Activated naive CD8-positive, alpha-beta T cell treated with anti-CD3 and anti-CD28 coated beads, Interleukin-2, amount 50 U/mL, for 24 hours (primary cell): ENCODE measurements at regions not wholly inside any gene's neighbourhood (a gene's known extent, or its start where the extent isn't known, plus 50 kb on each side); places are given as distances from the start of the nearest gene placed in this dataset.
"Not testable (repeated sequence)": the region's sequence is repeated elsewhere in the genome, so short reads cannot be mapped to it uniquely, and the experiment has no call there.

Experiments used
- ATAC-seq: fragments of 150-1000 bp; cut with Tn5 transposase; one replicate; pipeline ENCODE4 v1.10.0; 2021
- DNase-seq: peaks from one replicate; pipeline ENCODE4 v3.0.0; 2021
- H3K27ac Mint-ChIP-seq: one replicate; pipeline ENCODE4 v1.8.0; 2021; ENCODE audit warnings: mild to moderate bottlenecking, mixed read lengths
- H3K27me3 Mint-ChIP-seq: one replicate; pipeline ENCODE4 v1.8.0; 2021; ENCODE audit warnings: mixed read lengths
- H3K36me3 Mint-ChIP-seq: one replicate; pipeline ENCODE4 v1.8.0; 2021; ENCODE audit warnings: low read depth, mixed read lengths
- H3K4me1 Mint-ChIP-seq: one replicate; pipeline ENCODE4 v1.8.0; 2021; ENCODE audit warnings: mixed read lengths
- H3K4me3 Mint-ChIP-seq: one replicate; pipeline ENCODE4 v1.8.0; 2021; ENCODE audit warnings: mild to moderate bottlenecking, moderate library complexity, mixed read lengths
- H3K9me3 Mint-ChIP-seq: one replicate; pipeline ENCODE4 v1.8.0; 2021; ENCODE audit warnings: mixed read lengths

DNA sequence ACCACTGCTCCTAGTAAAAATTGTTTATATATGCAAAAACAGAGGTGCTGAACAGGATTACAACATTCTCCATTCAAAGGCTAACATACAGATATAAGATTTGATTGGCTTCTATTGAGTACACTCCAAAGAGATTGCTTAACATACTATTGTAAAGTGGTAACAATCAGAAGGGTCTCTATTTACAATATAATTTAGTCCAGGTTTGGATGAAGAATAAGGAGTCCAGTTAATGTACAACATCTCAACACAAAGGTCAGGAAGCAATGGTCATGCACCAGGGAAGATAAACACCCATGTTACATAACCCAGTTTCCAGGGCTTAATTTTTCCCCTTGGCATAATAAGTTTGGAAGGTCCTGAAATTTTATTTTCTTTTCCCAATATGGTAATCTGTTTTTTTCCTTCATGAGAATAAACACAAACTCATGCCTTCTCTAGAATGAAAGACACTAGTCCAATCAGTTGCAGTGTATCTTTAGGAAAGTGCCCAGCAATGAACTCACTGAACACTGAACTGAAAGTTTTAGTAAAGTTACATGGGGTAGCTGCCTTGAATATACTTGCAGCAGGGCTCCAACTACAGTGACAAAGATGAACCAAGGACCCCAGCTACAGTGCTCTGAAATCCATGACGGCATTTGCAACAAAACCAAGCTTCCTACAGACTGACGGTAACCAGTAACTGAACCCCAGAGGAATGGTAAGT lies 255.3 kb upstream of the GJE1 start:
- no peaks in the 10 kb centered on the region for H3K4me1 Mint-ChIP-seq
- H3K27me3 Mint-ChIP-seq, result no peaks in the 10 kb centered on the region
- ATAC-seq (no peak), DNase-seq (no peak)
- no peaks in the 10 kb centered on the region for H3K36me3 Mint-ChIP-seq
- peaks cover 11% of the 10 kb centered on the region for H3K9me3 Mint-ChIP-seq
- H3K4me3 Mint-ChIP-seq, result no peak overlapping the region
- H3K27ac Mint-ChIP-seq, result no peak overlapping the region

DNA sequence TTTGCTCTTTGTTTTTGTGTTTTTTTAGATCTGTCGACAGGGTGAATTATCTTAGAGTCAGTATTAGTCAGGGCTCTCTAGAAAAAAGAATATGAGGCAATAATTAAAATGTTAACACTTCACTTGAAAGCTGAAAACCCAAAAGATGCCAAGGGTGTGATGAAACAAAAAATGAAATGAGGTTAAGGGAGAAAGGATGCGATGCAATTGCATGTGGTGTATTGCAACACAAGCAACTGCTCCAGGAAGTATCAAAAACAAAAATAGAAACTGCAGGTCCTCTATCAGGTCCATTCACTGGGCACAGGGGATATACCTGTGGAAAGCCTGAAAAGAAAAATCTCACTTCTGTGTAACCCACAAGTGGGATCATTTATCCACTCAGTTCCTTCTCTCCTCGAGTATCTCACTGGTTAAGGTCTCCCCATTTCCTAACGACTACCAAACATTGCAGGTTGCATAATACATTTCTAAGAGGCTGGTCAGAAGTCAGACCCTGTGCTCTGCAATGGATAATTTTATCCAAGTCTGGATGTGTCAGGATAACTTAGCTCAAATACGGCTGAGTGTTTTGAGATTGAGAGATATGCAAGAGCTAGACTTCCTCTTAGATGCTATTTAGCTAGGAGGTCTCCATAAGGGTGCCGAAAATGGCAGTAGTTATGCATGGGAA lies 257.7 kb upstream of the GJE1 start:
- no peaks in the 10 kb centered on the region for H3K36me3 Mint-ChIP-seq
- H3K9me3 Mint-ChIP-seq, result peaks cover 1% of the 10 kb centered on the region
- DNase-seq (no peak), ATAC-seq (no peak)
- no peaks in the 10 kb centered on the region for H3K27me3 Mint-ChIP-seq
- H3K4me3 Mint-ChIP-seq, result no peak overlapping the region
- no peak overlapping the region for H3K27ac Mint-ChIP-seq
- H3K4me1 Mint-ChIP-seq, result no peaks in the 10 kb centered on the region

DNA sequence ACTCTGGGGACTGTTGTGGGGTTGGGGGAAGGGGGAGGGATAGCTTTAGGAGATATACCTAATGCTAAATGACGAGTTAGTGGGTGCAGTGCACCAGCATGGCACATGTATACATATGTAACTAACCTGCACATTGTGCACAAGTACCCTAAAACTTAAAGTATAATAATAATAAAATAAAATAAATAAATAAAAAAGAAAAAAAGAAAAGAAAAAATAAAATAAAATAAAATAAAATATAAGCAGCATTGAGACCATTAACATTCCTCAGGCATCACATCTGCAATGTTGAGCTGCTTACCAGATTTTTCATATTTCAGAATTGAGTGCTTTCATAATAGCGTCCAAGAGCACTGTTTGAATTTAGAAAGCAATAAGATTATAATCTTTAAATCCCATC lies 263.2 kb upstream of the GJE1 start:
- not testable (repeated sequence) for DNase-seq, H3K27ac Mint-ChIP-seq, H3K9me3 Mint-ChIP-seq, H3K4me3 Mint-ChIP-seq, H3K4me1 Mint-ChIP-seq, ATAC-seq, H3K27me3 Mint-ChIP-seq, H3K36me3 Mint-ChIP-seq

DNA sequence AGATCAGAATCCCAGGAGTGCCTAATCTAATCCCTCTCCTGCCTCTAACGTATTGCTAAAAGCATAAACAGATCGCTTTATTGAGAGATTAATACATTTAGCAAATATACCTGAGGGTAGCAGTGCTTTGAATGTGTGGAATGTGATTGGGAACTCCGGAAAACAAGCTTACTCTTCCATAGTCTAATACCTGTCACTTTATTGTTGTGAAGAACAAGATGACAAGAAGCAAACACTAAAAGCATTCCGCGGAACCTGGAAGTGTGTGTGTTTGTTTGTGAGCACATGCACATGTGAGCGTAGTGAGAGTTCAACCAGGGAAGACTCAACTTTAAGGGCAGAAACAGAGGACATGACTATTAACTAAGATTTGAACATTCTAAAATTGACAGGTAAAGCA lies 265.0 kb upstream of the GJE1 start:
- Mint-ChIP-seq H3K27me3 (no peaks in the 10 kb centered on the region), H3K4me3 (no peak overlapping the region), H3K36me3 (no peaks in the 10 kb centered on the region), H3K9me3 (no peaks in the 10 kb centered on the region), H3K27ac (no peak overlapping the region), H3K4me1 (no peaks in the 10 kb centered on the region)
- DNase-seq, result no peak
- no peak for ATAC-seq

DNA sequence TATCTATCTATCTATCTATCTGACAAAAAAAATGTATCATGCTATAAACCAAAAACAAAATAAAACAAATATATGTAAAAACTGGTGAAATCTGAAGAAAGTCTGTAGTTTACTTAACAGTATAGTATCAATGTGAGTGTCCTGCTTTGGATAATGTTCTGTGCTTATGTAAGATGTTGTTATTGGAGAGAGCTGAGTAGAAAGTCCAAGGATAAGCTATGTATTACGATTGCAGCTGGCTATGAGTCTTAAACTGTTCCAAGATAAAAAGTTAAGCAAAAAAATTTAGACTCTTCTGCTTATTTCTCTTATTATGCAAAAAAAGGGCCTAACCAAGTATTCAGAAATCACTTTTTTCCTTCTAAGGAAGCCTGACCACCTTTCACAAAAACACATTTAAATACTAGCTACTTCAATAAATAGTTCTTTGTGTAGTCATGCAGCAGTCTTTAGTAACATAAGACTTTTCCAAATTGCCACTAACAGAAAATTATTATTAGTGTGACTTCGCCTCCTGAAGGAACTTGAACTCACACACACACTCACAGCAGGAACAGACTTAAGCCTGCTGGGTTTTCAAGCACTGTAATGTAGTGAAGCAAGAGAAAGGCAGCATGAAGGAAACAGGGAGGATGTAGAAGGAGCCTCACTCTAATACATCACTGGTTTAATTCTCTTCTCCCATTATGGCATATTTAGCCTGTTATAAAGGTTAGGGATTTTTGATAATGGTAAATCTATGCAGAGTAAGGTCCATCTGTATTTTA lies 265.8 kb upstream of the GJE1 start:
- DNase-seq (no peak), ATAC-seq (no peak)
- H3K27ac Mint-ChIP-seq, result no peak overlapping the region
- no peaks in the 10 kb centered on the region for H3K9me3 Mint-ChIP-seq
- no peaks in the 10 kb centered on the region for H3K4me1 Mint-ChIP-seq
- no peak overlapping the region for H3K4me3 Mint-ChIP-seq
- no peaks in the 10 kb centered on the region for H3K36me3 Mint-ChIP-seq
- H3K27me3 Mint-ChIP-seq, result no peaks in the 10 kb centered on the region

DNA sequence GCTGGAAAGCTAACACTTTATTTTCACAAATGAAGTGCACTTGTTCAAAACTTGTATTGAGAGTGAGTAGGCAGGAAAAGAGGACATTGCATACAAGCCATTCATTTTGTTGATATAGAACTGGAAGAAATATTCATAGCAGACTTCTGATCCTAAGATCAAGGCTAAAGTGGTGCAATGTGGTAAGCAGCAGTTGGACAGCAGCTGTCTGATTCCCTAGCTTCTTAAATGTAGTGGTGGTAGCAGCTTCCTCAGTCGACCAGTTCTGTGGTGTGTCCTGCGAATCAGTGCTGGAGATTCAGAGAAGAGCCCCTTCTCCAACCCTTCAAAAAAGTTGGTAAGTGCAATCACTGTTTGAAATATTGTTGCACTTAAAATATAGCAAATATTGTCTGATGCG lies 281.7 kb upstream of the GJE1 start:
- DNase-seq (no peak), ATAC-seq (no peak)
- Mint-ChIP-seq H3K27me3 (no peaks in the 10 kb centered on the region), H3K9me3 (no peaks in the 10 kb centered on the region), H3K36me3 (no peaks in the 10 kb centered on the region), H3K4me1 (peaks cover 32% of the 10 kb centered on the region), H3K4me3 (no peak overlapping the region), H3K27ac (no peak overlapping the region)

DNA sequence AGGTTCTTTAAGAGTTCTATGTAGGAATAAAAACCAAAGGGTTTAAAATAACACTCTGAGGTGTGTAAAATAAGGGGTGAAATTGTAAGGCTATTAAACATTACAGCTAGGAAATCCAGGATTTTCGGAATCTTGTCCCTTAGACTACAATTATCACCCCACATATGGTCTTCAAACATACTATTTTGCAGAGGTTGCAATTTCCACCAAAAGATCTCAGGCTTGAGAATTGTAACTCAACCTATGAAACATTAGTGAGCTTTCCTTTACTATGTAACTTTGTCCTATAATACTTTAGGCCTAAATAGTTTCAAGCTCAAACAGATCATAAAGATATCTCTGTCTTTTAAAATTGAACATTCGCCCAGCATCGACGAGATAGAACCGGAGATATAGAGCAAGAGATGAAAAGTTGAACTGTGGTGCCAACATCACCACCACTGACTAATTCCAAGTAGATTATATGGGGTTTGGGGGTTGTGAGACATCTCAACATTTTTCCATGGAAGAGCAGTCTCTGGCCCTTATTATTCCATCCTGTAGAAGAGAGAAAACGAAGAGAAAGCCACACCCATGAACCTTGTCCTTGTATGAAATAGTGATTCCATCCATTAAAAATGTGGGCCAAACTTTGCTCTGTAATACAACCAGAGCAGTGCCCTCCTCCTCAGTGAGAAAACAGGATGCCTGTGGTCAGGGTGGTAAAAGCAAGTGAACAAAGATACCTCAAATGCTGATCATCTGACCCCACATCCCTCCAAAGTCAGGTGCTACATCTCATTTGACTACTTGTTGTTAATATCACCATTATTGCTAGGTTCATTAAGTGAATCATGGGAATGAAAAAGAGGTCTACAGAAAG lies 284.5 kb upstream of the GJE1 start:
- H3K4me1 Mint-ChIP-seq, result peaks cover 34% of the 10 kb centered on the region
- H3K27me3 Mint-ChIP-seq, result no peaks in the 10 kb centered on the region
- ATAC-seq (peak; percentile 61), DNase-seq (no peak)
- no peaks in the 10 kb centered on the region for H3K36me3 Mint-ChIP-seq
- peak overlapping the region; percentile 39 for H3K27ac Mint-ChIP-seq
- no peak overlapping the region for H3K4me3 Mint-ChIP-seq
- no peaks in the 10 kb centered on the region for H3K9me3 Mint-ChIP-seq

DNA sequence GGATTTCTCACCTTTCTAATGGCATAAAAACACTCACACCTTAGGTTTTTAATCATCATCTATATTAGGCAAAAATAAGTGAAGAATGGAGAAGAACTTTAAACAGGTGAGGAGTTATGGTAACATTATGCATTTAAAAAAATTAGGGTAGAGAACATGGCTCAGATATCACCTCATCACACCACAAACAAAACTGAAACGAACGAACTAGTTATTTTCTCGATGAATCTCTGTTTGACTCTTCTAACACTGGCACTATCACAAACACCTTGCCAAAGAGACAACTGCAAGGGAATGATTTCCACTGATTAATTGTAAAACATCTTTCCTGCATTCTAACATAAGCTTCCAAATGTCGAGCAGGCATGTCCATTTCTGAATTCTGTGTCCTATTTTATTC lies 286.1 kb upstream of the GJE1 start:
- Mint-ChIP-seq H3K27me3 (no peaks in the 10 kb centered on the region), H3K9me3 (no peaks in the 10 kb centered on the region), H3K4me1 (peaks cover 34% of the 10 kb centered on the region), H3K4me3 (no peak overlapping the region), H3K36me3 (no peaks in the 10 kb centered on the region), H3K27ac (no peak overlapping the region)
- DNase-seq, result no peak
- ATAC-seq, result no peak

DNA sequence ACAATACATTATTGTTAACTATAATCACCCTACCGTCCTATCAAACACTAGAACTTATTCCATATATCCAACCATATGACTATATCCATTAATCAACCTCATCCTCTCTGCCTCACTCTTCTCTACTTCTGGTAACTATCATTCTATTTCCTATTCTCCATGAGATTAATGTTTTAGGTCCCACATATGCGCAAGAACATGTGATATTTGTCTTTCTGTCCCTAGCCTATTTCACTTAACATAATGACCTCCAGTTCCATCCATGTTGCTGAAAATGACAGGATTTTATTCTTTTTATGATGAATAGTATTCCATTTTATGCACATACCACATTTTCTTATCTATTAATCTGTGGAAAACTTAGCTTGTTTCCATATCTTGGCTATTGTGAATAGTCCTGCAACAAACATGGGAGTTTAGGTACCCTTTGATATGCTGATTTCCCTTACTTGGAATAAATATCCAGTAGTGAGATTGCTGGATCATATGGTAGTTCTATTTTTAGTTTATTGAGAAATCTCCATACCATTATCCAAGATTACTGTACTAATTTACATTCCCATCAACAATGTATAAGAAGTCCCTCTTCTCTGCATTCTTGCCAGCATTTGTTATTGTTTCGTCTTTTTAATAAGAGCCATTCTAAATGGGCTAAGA lies 289.4 kb upstream of the GJE1 start:
- H3K4me1 Mint-ChIP-seq, result peaks cover 25% of the 10 kb centered on the region
- no peak overlapping the region for H3K4me3 Mint-ChIP-seq
- H3K27ac Mint-ChIP-seq, result peak overlapping the region; percentile 0
- DNase-seq (no peak), ATAC-seq (no peak)
- H3K27me3 Mint-ChIP-seq, result no peaks in the 10 kb centered on the region
- H3K9me3 Mint-ChIP-seq, result peaks cover 9% of the 10 kb centered on the region
- no peaks in the 10 kb centered on the region for H3K36me3 Mint-ChIP-seq

DNA sequence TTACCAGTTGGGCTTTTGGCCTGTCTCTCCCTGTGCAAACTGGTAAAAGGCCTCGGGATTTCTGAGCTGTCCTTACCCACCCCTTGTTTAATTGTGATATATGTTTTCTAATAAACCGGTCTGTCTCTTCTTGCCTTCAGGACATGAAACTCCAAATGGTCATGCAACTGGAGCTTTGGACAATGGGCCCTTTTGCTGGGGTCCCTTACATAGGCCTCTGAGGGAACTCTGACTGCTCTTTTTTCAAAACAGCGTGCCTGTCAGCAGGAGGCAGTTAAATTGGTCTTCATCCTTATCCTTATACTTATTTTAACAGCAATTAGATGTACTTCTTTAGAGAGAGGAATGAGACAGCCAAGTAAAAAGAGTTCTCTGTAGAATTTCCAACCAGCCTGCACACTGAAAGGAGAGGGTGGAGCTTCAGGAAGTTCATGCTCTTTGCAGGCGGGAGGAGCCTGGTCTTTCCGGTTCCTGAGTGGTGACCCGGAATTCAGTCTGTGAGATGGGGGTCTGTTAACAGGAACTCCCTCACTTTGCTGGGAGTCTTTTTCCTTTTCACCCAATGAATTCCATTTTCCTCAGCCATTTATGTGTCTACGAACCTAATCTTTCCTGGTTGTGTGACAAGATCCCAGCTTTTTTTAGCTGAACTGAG lies 299.6 kb upstream of the GJE1 start:
- Mint-ChIP-seq H3K27me3 (no peaks in the 10 kb centered on the region), H3K4me1 (peaks cover under 1% of the 10 kb centered on the region), H3K36me3 (peaks cover 2% of the 10 kb centered on the region), H3K9me3 (no peaks in the 10 kb centered on the region), H3K4me3 (no peak overlapping the region), H3K27ac (no peak overlapping the region)
- DNase-seq, result no peak
- ATAC-seq, result no peak

DNA sequence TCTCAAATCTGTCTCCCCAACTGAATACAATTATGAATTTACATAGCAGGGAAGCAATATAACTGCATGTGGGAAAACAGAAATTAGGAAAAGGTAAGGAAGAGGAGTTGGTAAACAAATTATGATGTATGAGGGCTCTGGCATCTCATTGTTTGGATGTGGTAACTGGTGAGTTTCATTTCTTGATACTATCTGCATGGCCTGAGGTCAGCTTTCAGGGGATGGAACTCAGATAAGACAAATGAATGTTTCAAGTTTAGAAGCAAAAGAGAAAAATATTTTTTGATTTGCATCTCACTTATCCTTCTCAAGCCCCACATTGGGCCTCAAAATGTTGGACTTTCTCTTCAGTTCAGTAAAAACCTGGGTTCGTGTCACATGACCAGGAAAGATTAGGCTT lies 302.2 kb upstream of the GJE1 start:
- ATAC-seq (no peak), DNase-seq (no peak)
- Mint-ChIP-seq H3K4me1 (peaks cover 2% of the 10 kb centered on the region), H3K27me3 (no peaks in the 10 kb centered on the region), H3K9me3 (peaks cover 5% of the 10 kb centered on the region), H3K36me3 (no peaks in the 10 kb centered on the region), H3K27ac (no peak overlapping the region), H3K4me3 (no peak overlapping the region)

DNA sequence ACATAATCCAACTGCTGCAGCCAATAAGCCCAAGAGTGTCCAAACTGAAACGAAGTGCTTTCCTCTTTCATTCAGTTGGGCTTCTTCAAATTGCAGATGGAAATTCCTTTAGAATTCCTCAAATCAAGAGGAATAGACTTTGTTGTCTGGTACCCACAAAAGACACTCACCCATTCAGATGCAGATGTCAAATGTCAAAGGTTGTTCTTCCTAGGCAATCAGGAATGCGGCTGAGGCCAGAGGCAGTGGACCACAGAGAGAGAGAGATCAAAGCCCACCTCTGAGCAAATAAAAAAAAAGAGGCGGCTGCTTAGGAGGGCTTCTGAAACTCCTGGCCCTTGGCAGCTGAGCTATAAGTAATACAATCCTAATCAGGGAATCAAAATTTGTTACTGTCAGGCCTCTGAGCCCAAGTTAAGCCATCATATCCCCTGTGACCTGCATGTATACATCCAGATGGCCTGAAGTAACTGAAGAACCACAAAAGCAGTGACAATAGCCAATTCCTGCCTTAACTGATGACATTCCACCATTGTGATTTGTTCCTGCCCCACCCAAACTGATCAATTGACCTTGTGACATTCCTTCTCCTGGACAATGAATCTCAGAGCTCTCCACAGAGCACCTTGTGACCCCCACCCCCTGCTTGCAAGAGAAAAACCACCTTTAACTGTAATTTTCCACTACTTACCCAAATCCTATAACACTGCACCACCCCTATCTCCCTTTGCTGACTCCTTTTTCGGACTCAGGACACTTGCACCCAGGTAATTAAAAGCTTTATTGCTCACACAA lies 303.0 kb upstream of the GJE1 start:
- no peaks in the 10 kb centered on the region for H3K27me3 Mint-ChIP-seq
- no peak for DNase-seq
- H3K4me3 Mint-ChIP-seq, result no peak overlapping the region
- H3K4me1 Mint-ChIP-seq, result peaks cover 2% of the 10 kb centered on the region
- no peak for ATAC-seq
- peaks cover 7% of the 10 kb centered on the region for H3K9me3 Mint-ChIP-seq
- H3K27ac Mint-ChIP-seq, result no peak overlapping the region
- no peaks in the 10 kb centered on the region for H3K36me3 Mint-ChIP-seq

DNA sequence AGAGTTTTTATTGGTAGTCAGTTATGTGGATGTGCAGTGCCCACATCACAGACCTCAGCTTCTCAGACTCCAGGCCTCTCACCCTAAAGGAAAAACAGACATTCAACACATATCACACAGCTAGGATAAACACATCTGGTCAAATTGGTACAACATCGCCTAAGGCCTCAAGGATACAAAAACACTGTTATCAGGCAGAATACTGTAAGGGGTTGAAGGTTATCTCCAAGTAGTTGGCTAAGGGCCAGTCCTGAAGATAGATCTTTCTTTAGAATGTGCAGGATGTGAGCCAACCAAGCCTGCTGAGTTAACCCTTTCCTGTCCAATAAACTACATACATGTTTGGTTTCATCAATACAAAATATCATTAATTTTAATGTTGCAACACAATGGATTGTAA lies 308.4 kb upstream of the GJE1 start:
- Mint-ChIP-seq H3K27me3 (no peaks in the 10 kb centered on the region), H3K27ac (no peak overlapping the region), H3K9me3 (peaks cover 20% of the 10 kb centered on the region), H3K36me3 (peaks cover 3% of the 10 kb centered on the region), H3K4me1 (peaks cover 2% of the 10 kb centered on the region), H3K4me3 (no peak overlapping the region)
- ATAC-seq, result no peak
- DNase-seq, result no peak
